OCI-LY7 (cell line): ENCODE measurements at regions not wholly inside any gene's neighbourhood (a gene's known extent, or its start where the extent isn't known, plus 50 kb on each side); places are given as distances from the start of the nearest gene placed in this dataset.

Source experiments
- CTCF ChIP-seq: fragments of 200-600 bp; sonication (generic); conservative IDR thresholded peaks from 2 replicates; pipeline ENCODE4 v1.5.1; 2014; ENCODE audit warnings: mild to moderate bottlenecking, antibody characterized with exemption, low read length, moderate library complexity, mixed read lengths
- EZH2phosphoT487 ChIP-seq: fragments of 200-600 bp; sonication (generic); IDR thresholded peaks from 2 replicates; pipeline ENCODE4 v1.6.1; 2018; ENCODE audit warnings: low read depth, borderline replicate concordance, mild to moderate bottlenecking, mixed run types, antibody characterized with exemption, low read length, moderate library complexity, mixed read lengths

- no peak for TF ChIP-seq CTCF
- no peak for TF ChIP-seq EZH2phosphoT487
Measured at GRCh38 chr7:110281362-110281761, 809.6 kb upstream of the LRRN3 start.
